ENCODE measurements at regions not wholly inside any gene's neighbourhood (a gene's known extent, or its start where the extent isn't known, plus 50 kb on each side); places are given as distances from the start of the nearest gene placed in this dataset.

- H3K4me3 Mint-ChIP-seq = no peak overlapping the region
Measured at GRCh38 chr10:120221873-120222485, 235.0 kb upstream of the PLPP4 start.

More at GRCh38 chr10:120221873-120222485, 235.0 kb upstream of the PLPP4 start:
- H3K36me3 Mint-ChIP-seq (ENCODE audit: insufficient read depth in 1 of 3, low read depth in 3 of 3) = no peaks in the 10 kb centered on the region
- Histone ChIP-seq H3K14ac (ENCODE audit: insufficient read depth, low read length) (no peak overlapping the region), H3K4ac (ENCODE audit: low read depth, low read length) (no peak overlapping the region), H3K27ac (ENCODE audit: insufficient read length, low read depth, low read length) (no peak overlapping the region), H2AFZ (ENCODE audit: low read length) (no peak overlapping the region), H3K9ac (ENCODE audit: extremely low read depth, insufficient read length, low read length) (no peak overlapping the region), H3K79me2 (ENCODE audit: insufficient read depth, low read length) (no peaks in the 10 kb centered on the region), H4K91ac (ENCODE audit: insufficient read length, low read depth, low read length) (no peak overlapping the region), H2BK15ac (ENCODE audit: low read depth, low read length) (no peak overlapping the region), H4K8ac (replicated peaks; ENCODE audit: insufficient read length, low read depth, low read length) (no peak overlapping the region), H3K18ac (ENCODE audit: insufficient read length, low read depth, low read length) (no peak overlapping the region), H3K56ac (ENCODE audit: insufficient read length, low read depth, low read length) (no peak overlapping the region), H2BK20ac (ENCODE audit: low read depth, low read length, poor library complexity, severe bottlenecking) (no peak overlapping the region), H3K23me2 (ENCODE audit: insufficient read length, low read depth, low read length, poor library complexity, severe bottlenecking) (no peaks in the 10 kb centered on the region), H3K27me3 (ENCODE audit: insufficient read depth, low read length) (no peaks in the 10 kb centered on the region), H3T11ph (ENCODE audit: low read length) (no peak overlapping the region), H3K9me3 (ENCODE audit: control insufficient read depth, low read depth, low read length) (no peaks in the 10 kb centered on the region), H2BK5ac (ENCODE audit: insufficient read length, low read length) (no peak overlapping the region), H2BK12ac (ENCODE audit: insufficient read length, low read depth, low read length) (no peak overlapping the region), H4K5ac (ENCODE audit: insufficient read length, low read depth, low read length) (no peak overlapping the region), H3K4me1 (ENCODE audit: insufficient read depth, low read length) (no peaks in the 10 kb centered on the region), H3K4me2 (ENCODE audit: insufficient read depth, insufficient read length, low read length) (no peak overlapping the region), H4K20me1 (ENCODE audit: control insufficient read depth, insufficient read depth, insufficient read length) (no peaks in the 10 kb centered on the region), H3K79me1 (ENCODE audit: insufficient read depth, low read depth, low read length, poor library complexity, severe bottlenecking) (no peaks in the 10 kb centered on the region), H3K23ac (ENCODE audit: insufficient read length, low read depth, low read length) (no peak overlapping the region), H2BK120ac (ENCODE audit: low read depth, low read length, poor library complexity, severe bottlenecking) (no peak overlapping the region), H2AK5ac (ENCODE audit: insufficient read length, low read length) (no peak overlapping the region)
- no peaks in the 10 kb centered on the region; a peak in 1 of 4 replicates for H3K4me1 Mint-ChIP-seq
- H3K27me3 Mint-ChIP-seq (ENCODE audit: low read depth) = no peaks in the 10 kb centered on the region; the same call in 1 of the 2 replicates
- H3K9me3 Mint-ChIP-seq = peaks cover 0 to 2% of the 10 kb centered on the region in 2 experiments; a peak in 2 of 5 replicates
- WGBS (ENCODE audit: extremely low coverage, insufficient read length, low lambda C conversion rate) = no CpG with 5 or more reads among the region's 4 CpGs
- DNase-seq = peak; percentile 77
- TF ChIP-seq CTCF (conservative IDR thresholded peaks at IDR 0.05) = peak; percentile 83
- H3K27ac Mint-ChIP-seq = no peak overlapping the region

Measured in H9 (cell line).